ENCODE measurements at regions not wholly inside any gene's neighbourhood (a gene's known extent, or its start where the extent isn't known, plus 50 kb on each side); places are given as distances from the start of the nearest gene placed in this dataset.

DNA sequence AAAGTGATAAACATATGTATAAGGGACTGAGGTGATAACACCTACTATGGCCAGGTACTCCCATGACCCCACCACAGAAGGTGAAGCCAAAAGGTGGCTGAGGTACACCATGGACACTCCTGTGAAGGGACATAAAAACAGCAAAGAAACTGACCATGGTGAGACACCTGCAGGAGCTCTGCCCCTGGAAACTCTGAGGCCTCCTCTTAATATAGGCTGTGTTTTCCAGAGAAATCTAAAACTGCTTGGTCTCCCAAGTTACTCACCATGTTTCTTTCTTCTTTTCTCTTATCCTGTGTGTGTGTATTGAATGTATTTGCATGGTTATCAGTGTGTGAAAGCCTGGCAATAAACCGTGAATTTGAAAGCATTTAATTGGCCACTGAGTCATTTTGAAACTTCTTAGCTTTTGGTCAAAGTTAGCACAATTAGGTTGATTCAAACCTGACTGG, 739.3 kb upstream of the GCFC2 start:
- TF ChIP-seq, protein P1, sequence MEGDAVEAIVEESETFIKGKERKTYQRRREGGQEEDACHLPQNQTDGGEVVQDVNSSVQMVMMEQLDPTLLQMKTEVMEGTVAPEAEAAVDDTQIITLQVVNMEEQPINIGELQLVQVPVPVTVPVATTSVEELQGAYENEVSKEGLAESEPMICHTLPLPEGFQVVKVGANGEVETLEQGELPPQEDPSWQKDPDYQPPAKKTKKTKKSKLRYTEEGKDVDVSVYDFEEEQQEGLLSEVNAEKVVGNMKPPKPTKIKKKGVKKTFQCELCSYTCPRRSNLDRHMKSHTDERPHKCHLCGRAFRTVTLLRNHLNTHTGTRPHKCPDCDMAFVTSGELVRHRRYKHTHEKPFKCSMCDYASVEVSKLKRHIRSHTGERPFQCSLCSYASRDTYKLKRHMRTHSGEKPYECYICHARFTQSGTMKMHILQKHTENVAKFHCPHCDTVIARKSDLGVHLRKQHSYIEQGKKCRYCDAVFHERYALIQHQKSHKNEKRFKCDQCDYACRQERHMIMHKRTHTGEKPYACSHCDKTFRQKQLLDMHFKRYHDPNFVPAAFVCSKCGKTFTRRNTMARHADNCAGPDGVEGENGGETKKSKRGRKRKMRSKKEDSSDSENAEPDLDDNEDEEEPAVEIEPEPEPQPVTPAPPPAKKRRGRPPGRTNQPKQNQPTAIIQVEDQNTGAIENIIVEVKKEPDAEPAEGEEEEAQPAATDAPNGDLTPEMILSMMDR (conservative IDR thresholded peaks at IDR 0.05; ENCODE audit: low read depth, low read length) = no peak
- TF ChIP-seq EZH2phosphoT487 (IDR thresholded peaks at IDR 0.05; ENCODE audit: borderline replicate concordance, low read length) = no peak
